ENCODE measurements at regions not wholly inside any gene's neighbourhood (a gene's known extent, or its start where the extent isn't known, plus 50 kb on each side); places are given as distances from the start of the nearest gene placed in this dataset.

- Histone ChIP-seq H3K27ac (no peak overlapping the region), H3K4me1 (ENCODE audit: control insufficient read depth in 1 of 2, insufficient read depth in 1 of 2, low read depth in 1 of 2, low read length in 1 of 2) (no peaks in the 10 kb centered on the region), H3K9me3 (no peaks in the 10 kb centered on the region), H3K36me3 (no peaks in the 10 kb centered on the region), H3K4me3 (ENCODE audit: low read depth in 1 of 2, low read length in 1 of 2) (no peak overlapping the region), H3K27me3 (no peaks in the 10 kb centered on the region)
- TF ChIP-seq, protein P1, sequence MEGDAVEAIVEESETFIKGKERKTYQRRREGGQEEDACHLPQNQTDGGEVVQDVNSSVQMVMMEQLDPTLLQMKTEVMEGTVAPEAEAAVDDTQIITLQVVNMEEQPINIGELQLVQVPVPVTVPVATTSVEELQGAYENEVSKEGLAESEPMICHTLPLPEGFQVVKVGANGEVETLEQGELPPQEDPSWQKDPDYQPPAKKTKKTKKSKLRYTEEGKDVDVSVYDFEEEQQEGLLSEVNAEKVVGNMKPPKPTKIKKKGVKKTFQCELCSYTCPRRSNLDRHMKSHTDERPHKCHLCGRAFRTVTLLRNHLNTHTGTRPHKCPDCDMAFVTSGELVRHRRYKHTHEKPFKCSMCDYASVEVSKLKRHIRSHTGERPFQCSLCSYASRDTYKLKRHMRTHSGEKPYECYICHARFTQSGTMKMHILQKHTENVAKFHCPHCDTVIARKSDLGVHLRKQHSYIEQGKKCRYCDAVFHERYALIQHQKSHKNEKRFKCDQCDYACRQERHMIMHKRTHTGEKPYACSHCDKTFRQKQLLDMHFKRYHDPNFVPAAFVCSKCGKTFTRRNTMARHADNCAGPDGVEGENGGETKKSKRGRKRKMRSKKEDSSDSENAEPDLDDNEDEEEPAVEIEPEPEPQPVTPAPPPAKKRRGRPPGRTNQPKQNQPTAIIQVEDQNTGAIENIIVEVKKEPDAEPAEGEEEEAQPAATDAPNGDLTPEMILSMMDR (IDR thresholded peaks at IDR 0.05): no peak
These were observed 1260.3 kb upstream of the SLC10A2 start for GRCh38 chr13:104326523-104326922.

GRCh38 chr13:104321756-104322155 lies 1255.5 kb upstream of the SLC10A2 start:
- TF ChIP-seq, protein P1 (IDR thresholded peaks at IDR 0.05): no peak
- Histone ChIP-seq H3K4me1 (ENCODE audit: control insufficient read depth in 1 of 2, insufficient read depth in 1 of 2, low read depth in 1 of 2, low read length in 1 of 2) (no peaks in the 10 kb centered on the region), H3K9me3 (no peaks in the 10 kb centered on the region), H3K27me3 (no peaks in the 10 kb centered on the region), H3K4me3 (ENCODE audit: low read depth in 1 of 2, low read length in 1 of 2) (no peak overlapping the region), H3K27ac (no peak overlapping the region), H3K36me3 (no peaks in the 10 kb centered on the region)

DNA sequence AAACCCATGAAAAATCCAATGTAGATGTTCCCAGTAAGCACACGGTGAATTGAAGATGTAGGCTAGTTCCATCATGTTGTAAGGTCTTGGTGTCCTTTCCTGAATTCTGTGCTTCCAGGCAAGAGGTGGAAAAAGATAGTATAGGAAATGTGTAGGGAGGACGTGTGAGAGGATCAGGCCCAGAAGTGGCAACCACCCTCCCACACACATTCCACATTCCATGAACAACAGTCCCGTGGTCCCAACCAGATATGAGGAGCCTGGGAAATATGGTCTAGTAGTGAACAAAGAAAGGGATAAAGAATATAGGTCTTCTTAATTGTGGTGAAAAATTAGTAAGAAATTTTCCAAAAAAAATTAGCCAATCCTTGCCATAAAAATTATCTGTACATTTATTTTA lies 1254.2 kb upstream of the SLC10A2 start:
- Histone ChIP-seq H3K4me3 (ENCODE audit: low read depth in 1 of 2, low read length in 1 of 2) (no peak overlapping the region), H3K9me3 (no peaks in the 10 kb centered on the region), H3K36me3 (no peaks in the 10 kb centered on the region), H3K4me1 (ENCODE audit: control insufficient read depth in 1 of 2, insufficient read depth in 1 of 2, low read depth in 1 of 2, low read length in 1 of 2) (no peaks in the 10 kb centered on the region), H3K27me3 (no peaks in the 10 kb centered on the region), H3K27ac (no peak overlapping the region)
- TF ChIP-seq, protein P1 (IDR thresholded peaks at IDR 0.05): no peak

- Histone ChIP-seq H3K4me1 (ENCODE audit: control insufficient read depth in 1 of 2, insufficient read depth in 1 of 2, low read depth in 1 of 2, low read length in 1 of 2) (no peaks in the 10 kb centered on the region), H3K4me3 (ENCODE audit: low read depth in 1 of 2, low read length in 1 of 2) (no peak overlapping the region), H3K27ac (no peak overlapping the region), H3K27me3 (no peaks in the 10 kb centered on the region), H3K9me3 (no peaks in the 10 kb centered on the region), H3K36me3 (no peaks in the 10 kb centered on the region)
- TF ChIP-seq, protein P1 (IDR thresholded peaks at IDR 0.05): no peak
These were observed 1251.9 kb upstream of the SLC10A2 start for GRCh38 chr13:104318121-104318520.

DNA sequence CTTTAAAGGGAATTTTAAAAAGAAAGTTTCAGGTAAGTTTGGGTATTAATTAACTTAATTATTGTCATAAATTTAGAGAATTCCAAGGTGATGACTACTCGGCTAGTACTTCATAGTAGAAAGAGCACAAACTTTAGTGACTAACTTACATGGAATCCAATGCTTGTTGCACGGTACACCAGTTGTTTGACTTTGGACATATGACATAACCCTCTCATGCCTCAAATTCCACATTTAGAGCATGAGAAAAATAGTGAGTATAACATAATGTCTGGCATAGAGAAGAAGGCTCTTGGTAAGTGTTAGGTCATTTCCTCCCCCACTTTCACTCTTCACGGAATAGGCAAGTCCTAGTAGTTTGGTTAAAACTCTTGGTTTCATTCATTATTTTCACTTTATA lies 1249.4 kb upstream of the SLC10A2 start:
- H3K27ac ChIP-seq: no peak overlapping the region
- no peaks in the 10 kb centered on the region for H3K27me3 ChIP-seq
- H3K36me3 ChIP-seq: no peaks in the 10 kb centered on the region
- TF ChIP-seq, protein P1 (IDR thresholded peaks at IDR 0.05): no peak
- H3K4me3 ChIP-seq (ENCODE audit: low read depth in 1 of 2, low read length in 1 of 2): no peak overlapping the region
- no peaks in the 10 kb centered on the region for H3K9me3 ChIP-seq
- no peaks in the 10 kb centered on the region for H3K4me1 ChIP-seq (ENCODE audit: control insufficient read depth in 1 of 2, insufficient read depth in 1 of 2, low read depth in 1 of 2, low read length in 1 of 2)

Measured in neutrophil (primary cell).